Keratinocyte (primary cell): ENCODE measurements at regions not wholly inside any gene's neighbourhood (a gene's known extent, or its start where the extent isn't known, plus 50 kb on each side); places are given as distances from the start of the nearest gene placed in this dataset.

ENCODE experiments used
- DNase-seq: peaks from one replicate; pipeline ENCODE4 v3.0.0-alpha.2; 2011; ENCODE audit warnings: low read depth, missing footprints, low spot score
- FAIRE-seq: peaks from 2 replicates; lab custom pipeline; 2011; peaks lifted over from hg19 to GRCh38; lab: Jason Lieb, UNC
- H2AFZ ChIP-seq: 2 replicates; pipeline ENCODE4 v1.6.0; 2012; ENCODE audit warnings: low read length, control low read depth, inconsistent platforms; ENCODE audit not compliant: control insufficient read depth
- H3K27ac ChIP-seq: 2 replicates; pipeline ENCODE4 v1.5.1; 2011; ENCODE audit warnings: low read length; ENCODE audit not compliant: control insufficient read depth, insufficient read depth
- H3K27me3 ChIP-seq: 3 replicates; pipeline ENCODE4 v1.6.0; 2011; ENCODE audit warnings: low read length; ENCODE audit not compliant: control insufficient read depth, insufficient read depth; ENCODE audit errors: extremely low read depth
- H3K36me3 ChIP-seq, 2 experiments: 2 replicates in 1 of 2; 3 replicates in 1 of 2; pipeline ENCODE4 v1.5.1; 2011; ENCODE audit warnings: low read length in 2 of 2, mild to moderate bottlenecking in 1 of 2; ENCODE audit not compliant: control insufficient read depth in 2 of 2, insufficient read depth in 2 of 2; ENCODE audit errors: extremely low read depth in 1 of 2
- H3K4me1 ChIP-seq: 3 replicates; pipeline ENCODE4 v1.5.1; 2011; ENCODE audit warnings: low read length; ENCODE audit not compliant: control insufficient read depth, insufficient read depth; ENCODE audit errors: extremely low read depth
- H3K4me2 ChIP-seq: 3 replicates; pipeline ENCODE4 v1.6.0; 2011; ENCODE audit warnings: low read depth, low read length; ENCODE audit not compliant: control insufficient read depth, insufficient read depth; ENCODE audit errors: extremely low read depth
- H3K4me3 ChIP-seq, 3 experiments: fragments of 200-600 bp in 1 of 3; sonication (generic) in 1 of 3; 2 replicates in 2 of 3; 3 replicates in 1 of 3; pipeline ENCODE4 v1.5.1; 2011 to 2016; ENCODE audit warnings: low read length in 3 of 3, mild to moderate bottlenecking in 3 of 3, control low read depth in 2 of 3, inconsistent platforms in 1 of 3, low read depth in 1 of 3, mixed read lengths in 1 of 3, mixed run types in 1 of 3, moderate library complexity in 1 of 3; ENCODE audit not compliant: control insufficient read depth in 2 of 3, insufficient read depth in 2 of 3; ENCODE audit errors: extremely low read depth in 1 of 3
- H3K79me2 ChIP-seq: 2 replicates; pipeline ENCODE4 v1.6.0; 2012; ENCODE audit warnings: low read length; ENCODE audit not compliant: control insufficient read depth, insufficient read depth
- H3K9ac ChIP-seq: 3 replicates; pipeline ENCODE4 v1.6.0; 2011; ENCODE audit warnings: low read length; ENCODE audit not compliant: control insufficient read depth, insufficient read depth; ENCODE audit errors: extremely low read depth
- H3K9me1 ChIP-seq: 3 replicates; pipeline ENCODE4 v1.6.0; 2011; ENCODE audit warnings: low read length; ENCODE audit not compliant: control insufficient read depth, insufficient read depth; ENCODE audit errors: extremely low read depth
- H3K9me3 ChIP-seq: 2 replicates; pipeline ENCODE4 v1.5.1; 2012; ENCODE audit warnings: low read depth, low read length; ENCODE audit not compliant: control insufficient read depth
- H4K20me1 ChIP-seq: 3 replicates; pipeline ENCODE4 v1.6.0; 2011; ENCODE audit warnings: low read length; ENCODE audit not compliant: control insufficient read depth, insufficient read depth; ENCODE audit errors: extremely low read depth
- EZH2 ChIP-seq: IDR thresholded peaks from one replicate; pipeline ENCODE4 v1.6.1; 2012; ENCODE audit warnings: inconsistent platforms, mild to moderate bottlenecking, low read length, moderate library complexity
- dilution Hi-C: fragments of 300-500 bp; cut with MboI; formaldehyde crosslinking; loops from one replicate; pipeline ENCODE4 v1.7.0; 2020; ENCODE audit warnings: low sequenced_read_pairs; ENCODE audit not compliant: extremely low pct_ligation_motif_present
- TF ChIP-seq, protein P1 (sequence below), 3 experiments: IDR thresholded peaks in 1 of 3; conservative IDR thresholded peaks in 1 of 3; optimal IDR thresholded peaks in 1 of 3; 2 replicates in 2 of 3; 3 replicates in 1 of 3; pipeline versions ENCODE3 to v1.5.1; 2011; ENCODE audit warnings: low read length in 3 of 3, mild to moderate bottlenecking in 3 of 3, moderate library complexity in 2 of 3, control low read depth in 1 of 3, inconsistent platforms in 1 of 3; ENCODE audit not compliant: insufficient read depth in 2 of 3; ENCODE audit errors: extremely low read depth in 1 of 3

DNA sequence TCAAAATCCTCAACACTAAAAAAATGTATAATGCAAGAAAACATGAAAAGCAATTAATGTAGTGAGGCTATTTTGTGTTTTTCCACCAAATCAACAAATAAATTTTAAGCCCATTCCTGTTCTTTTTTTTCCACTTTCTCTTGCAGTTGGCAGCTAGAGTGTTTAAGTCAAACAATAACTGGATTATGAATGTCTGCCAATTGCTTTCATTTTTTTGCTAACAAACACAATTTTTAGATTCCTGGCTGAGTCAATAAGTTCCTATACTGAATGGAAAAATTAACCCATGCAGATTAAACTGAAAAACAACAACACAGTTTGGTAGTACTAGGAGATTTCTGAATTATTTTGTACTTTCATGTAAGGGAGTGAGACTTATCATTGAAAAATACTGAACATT lies 232.4 kb downstream of the SLITRK5 start:
- Histone ChIP-seq H4K20me1 (no peaks in the 10 kb centered on the region), H3K79me2 (no peaks in the 10 kb centered on the region), H3K27me3 (no peaks in the 10 kb centered on the region), H3K9me1 (no peaks in the 10 kb centered on the region), H3K4me3 (no peak overlapping the region), H2AFZ (no peak overlapping the region), H3K36me3 (no peaks in the 10 kb centered on the region), H3K4me2 (no peak overlapping the region), H3K4me1 (no peaks in the 10 kb centered on the region), H3K27ac (no peak overlapping the region), H3K9me3 (no peaks in the 10 kb centered on the region), H3K9ac (no peak overlapping the region)
- TF ChIP-seq, protein P1, sequence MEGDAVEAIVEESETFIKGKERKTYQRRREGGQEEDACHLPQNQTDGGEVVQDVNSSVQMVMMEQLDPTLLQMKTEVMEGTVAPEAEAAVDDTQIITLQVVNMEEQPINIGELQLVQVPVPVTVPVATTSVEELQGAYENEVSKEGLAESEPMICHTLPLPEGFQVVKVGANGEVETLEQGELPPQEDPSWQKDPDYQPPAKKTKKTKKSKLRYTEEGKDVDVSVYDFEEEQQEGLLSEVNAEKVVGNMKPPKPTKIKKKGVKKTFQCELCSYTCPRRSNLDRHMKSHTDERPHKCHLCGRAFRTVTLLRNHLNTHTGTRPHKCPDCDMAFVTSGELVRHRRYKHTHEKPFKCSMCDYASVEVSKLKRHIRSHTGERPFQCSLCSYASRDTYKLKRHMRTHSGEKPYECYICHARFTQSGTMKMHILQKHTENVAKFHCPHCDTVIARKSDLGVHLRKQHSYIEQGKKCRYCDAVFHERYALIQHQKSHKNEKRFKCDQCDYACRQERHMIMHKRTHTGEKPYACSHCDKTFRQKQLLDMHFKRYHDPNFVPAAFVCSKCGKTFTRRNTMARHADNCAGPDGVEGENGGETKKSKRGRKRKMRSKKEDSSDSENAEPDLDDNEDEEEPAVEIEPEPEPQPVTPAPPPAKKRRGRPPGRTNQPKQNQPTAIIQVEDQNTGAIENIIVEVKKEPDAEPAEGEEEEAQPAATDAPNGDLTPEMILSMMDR (optimal IDR thresholded peaks at IDR 0.05 in 1 of 3, IDR thresholded peaks at IDR 0.05 in 1 of 3, conservative IDR thresholded peaks at IDR 0.05 in 1 of 3; ENCODE audit: extremely low read depth in 1 of 3, insufficient read depth in 2 of 3, low read length in 3 of 3) = no peak
- TF ChIP-seq EZH2 = no peak
- FAIRE-seq (no peak), DNase-seq (no peak)
- dilution Hi-C loops = no loop called here

DNA sequence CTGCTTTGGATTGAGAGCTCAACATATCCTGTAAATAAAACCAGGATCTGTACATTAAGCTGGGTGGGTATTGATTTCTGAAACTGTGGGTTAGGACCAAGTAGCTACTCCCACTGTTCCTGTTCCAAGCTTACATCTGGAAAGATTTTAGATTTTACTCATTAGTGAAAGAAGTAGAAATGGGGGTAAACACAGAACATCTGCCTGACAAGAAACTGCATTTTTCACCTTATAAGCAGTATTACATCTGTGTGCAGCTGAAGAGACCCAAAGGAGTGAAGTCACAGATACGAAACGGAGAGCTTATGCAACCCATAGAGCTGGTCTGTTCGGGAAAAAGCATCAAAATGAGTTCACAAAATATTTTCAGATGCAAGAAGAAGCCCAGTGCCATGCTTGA lies 235.2 kb downstream of the SLITRK5 start:
- Histone ChIP-seq H3K36me3 (no peaks in the 10 kb centered on the region), H3K4me3 (no peak overlapping the region), H3K27me3 (no peaks in the 10 kb centered on the region), H2AFZ (no peak overlapping the region), H3K9me3 (no peaks in the 10 kb centered on the region), H3K27ac (no peak overlapping the region), H3K9me1 (no peaks in the 10 kb centered on the region), H3K9ac (no peak overlapping the region), H3K4me1 (no peaks in the 10 kb centered on the region), H4K20me1 (no peaks in the 10 kb centered on the region), H3K79me2 (no peaks in the 10 kb centered on the region), H3K4me2 (no peak overlapping the region)
- dilution Hi-C loops = no loop called here
- DNase-seq (no peak), FAIRE-seq (no peak)
- TF ChIP-seq, protein P1 (optimal IDR thresholded peaks at IDR 0.05 in 1 of 3, IDR thresholded peaks at IDR 0.05 in 1 of 3, conservative IDR thresholded peaks at IDR 0.05 in 1 of 3; ENCODE audit: extremely low read depth in 1 of 3, insufficient read depth in 2 of 3, low read length in 3 of 3) = no peak
- TF ChIP-seq EZH2 = no peak
